Hematopoietic multipotent progenitor cell treated with erythropoietin and hydrocortisone succinate and interleukin-3 and kit ligand, for 8 days (in vitro differentiated cells): ENCODE measurements at regions not wholly inside any gene's neighbourhood (a gene's known extent, or its start where the extent isn't known, plus 50 kb on each side); places are given as distances from the start of the nearest gene placed in this dataset.
"Not testable (repeated sequence)": the region's sequence is repeated elsewhere in the genome, so short reads cannot be mapped to it uniquely, and the experiment has no call there.

Experiments
- DNase-seq: peaks from one replicate; pipeline ENCODE4 v3.0.0-alpha.2; 2015

GRCh38 chr7:13633857-13634256 lies 355.6 kb downstream of the ETV1 start:
- DNase-seq, result no peak

DNA sequence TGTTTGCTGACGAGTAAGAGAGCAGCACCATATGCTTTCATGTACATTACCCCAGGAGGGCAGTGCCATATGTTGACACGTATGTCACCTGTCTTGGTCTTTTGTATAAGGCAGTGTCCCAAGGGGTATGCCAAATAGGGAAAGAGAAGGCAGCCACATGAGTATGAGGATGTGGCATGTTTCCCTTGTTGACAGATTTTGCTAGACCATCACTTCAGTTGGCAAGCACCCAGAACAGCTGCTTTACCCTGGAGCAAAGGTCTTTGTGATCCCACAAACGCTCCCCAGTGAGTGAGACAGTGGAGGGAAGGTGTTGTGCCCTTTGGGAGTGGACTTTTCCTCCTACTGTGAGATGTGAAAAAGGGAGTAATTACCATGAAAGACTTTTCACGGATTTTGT lies 350.1 kb downstream of the ETV1 start:
- no peak for DNase-seq

GRCh38 chr7:13641714-13642113 lies 347.8 kb downstream of the ETV1 start:
- no peak for DNase-seq

- DNase-seq, result no peak
Observed at GRCh38 chr7:13651167-13651566, 338.3 kb downstream of the ETV1 start.

GRCh38 chr7:13656330-13656729 lies 333.1 kb downstream of the ETV1 start:
- DNase-seq, result no peak

GRCh38 chr7:13673290-13673689 lies 316.2 kb downstream of the ETV1 start:
- DNase-seq, result no peak

DNA sequence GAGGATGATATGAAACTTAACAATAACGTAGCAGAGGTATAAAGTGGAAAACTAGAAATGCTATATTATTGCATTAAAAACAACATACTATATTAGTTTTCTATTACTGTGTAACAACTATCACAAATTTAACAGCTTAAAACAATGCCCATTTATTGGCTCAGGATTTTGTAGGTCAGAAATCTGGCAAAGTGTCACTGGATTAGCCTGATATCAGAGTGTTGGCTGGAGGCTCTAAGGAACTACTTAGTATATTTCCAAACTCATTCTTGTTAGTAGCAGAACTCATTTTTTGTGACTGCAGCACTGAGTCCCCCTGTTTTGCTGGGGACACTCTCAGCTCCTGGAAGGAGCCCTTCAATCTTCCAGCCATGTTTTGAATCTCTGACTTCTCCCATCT lies 306.8 kb downstream of the ETV1 start:
- DNase-seq, result no peak

DNA sequence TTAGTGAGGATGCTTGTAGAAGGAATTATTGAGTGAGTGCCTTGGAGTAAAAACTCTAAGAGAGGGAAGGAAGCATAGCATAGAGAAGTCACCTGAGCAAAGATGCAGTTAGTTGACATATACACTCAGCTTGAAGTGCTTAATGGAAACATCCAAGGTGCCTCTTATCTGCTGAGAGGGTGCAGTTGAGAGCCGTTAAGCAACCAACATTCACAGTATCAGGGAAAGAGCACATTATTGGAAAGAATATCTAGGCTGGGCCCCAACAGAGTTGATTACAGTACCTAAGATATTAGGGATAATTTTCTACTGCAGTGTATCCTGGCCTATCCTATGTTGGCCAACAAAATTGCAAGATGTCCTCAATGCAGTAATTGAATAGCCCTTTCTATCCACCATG lies 302.0 kb downstream of the ETV1 start:
- no peak for DNase-seq

- no peak for DNase-seq
Observed at GRCh38 chr7:13692548-13692947, 296.9 kb downstream of the ETV1 start.

- DNase-seq, result no peak
Observed at GRCh38 chr7:13702251-13702650, 287.2 kb downstream of the ETV1 start.

DNA sequence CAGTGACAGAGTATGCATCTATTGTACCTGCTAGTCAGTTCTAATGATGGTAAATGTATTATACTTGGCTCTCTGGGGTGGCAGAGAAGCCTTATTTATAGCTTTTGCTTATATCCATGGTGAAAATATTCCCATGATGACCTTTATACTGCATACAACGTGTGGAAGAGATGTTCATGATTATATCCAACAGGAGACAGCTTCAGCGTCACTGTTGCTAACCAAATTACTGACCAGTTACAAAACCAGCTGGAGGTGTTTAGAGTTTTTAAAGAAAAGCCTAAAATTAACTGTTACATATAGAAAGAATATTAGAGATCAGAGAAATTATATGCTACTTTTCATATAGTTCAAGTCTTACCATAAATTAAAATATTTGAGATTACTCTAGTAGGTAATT lies 280.8 kb downstream of the ETV1 start:
- DNase-seq, result no peak

DNA sequence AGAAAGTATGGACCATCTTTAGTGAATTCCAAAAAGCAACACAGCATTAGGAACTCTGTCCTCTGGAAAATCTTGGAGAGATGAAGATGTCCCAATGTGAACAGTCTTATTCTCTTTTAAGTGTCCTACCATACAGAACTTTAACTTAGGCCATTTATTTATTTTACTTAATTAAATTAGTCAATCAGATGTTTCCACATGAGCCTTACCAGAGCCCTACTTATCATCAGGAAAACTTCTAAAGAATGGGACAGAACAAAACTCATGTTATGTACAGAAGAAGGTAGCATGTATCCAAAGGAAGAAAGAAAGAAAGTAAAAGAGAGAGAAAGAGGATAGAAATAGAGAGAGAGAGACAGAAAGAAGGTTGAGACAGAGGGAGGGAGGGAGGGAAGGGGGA lies 276.4 kb downstream of the ETV1 start:
- DNase-seq, result no peak

DNA sequence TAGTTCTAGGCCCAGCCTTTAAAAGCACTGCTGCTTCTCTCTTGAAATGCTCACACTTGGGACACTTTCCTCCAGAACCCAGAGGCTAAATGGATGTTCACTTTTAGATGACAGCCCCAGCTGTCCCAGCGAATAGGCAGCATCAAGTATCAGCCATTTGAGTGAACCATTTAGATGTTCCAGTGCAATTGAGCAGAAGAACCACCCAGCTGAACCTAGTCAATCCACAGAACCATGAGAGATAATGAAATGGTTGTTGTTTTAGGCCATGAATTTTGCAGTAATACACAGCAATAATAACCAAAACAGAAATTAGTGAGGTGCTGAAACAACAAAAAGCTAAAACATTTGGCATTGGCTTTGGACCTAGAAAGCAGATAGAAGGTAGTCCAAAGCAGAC lies 273.9 kb downstream of the ETV1 start:
- no peak for DNase-seq

DNA sequence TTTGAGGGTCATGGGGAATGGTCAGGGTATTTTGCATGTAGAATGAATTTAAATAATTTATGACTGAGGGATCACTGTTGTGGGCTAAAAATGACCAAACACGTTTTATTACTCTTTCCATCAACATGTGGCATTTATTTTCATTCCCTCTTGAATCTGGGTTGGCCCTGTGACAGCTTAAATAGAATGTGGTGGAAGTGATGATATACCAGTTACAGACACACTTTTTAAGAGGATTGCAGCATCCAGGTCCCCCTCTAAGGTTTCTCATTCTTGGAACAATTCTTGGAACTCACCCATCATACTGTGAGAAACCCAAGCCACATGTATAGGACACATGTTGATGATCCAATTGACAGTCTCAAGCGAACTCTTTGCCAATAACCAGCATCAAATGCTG lies 272.4 kb downstream of the ETV1 start:
- no peak for DNase-seq

DNA sequence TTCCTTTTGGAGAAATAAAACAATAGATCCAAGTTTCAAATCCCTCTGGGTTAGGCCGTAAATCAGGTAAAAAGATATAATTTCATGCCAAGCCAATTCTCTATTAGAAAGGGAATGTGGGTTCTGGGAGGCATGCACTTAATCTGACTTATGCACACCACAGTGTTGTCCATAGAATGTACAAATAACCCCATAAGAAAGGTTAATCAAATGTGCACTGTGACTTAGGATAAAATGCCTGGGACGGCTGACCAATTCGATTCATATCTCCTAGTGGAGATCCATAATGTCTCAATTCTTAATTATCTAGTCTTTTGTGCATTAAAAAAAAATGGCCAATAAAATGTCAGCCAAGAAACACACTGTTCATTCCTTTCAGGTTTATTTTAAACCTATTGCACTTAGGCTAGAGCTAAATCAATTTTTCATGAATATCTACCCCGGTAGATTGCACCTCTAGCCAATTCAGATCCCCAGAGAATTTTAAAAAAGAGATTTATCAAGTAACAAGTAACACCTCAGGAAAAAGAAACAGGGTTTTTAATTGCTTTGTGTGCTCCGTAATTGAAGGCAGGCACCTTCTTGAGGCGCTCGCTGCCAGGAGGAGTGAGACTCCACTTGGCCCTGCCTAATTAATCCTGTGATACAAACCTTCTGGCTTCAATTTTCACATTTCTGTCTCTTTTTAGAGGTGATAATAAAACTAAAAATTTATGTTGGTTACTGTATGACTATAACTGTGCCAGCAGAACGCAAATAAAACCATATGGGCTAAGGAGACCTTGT lies 265.1 kb downstream of the ETV1 start:
- no peak for DNase-seq

DNA sequence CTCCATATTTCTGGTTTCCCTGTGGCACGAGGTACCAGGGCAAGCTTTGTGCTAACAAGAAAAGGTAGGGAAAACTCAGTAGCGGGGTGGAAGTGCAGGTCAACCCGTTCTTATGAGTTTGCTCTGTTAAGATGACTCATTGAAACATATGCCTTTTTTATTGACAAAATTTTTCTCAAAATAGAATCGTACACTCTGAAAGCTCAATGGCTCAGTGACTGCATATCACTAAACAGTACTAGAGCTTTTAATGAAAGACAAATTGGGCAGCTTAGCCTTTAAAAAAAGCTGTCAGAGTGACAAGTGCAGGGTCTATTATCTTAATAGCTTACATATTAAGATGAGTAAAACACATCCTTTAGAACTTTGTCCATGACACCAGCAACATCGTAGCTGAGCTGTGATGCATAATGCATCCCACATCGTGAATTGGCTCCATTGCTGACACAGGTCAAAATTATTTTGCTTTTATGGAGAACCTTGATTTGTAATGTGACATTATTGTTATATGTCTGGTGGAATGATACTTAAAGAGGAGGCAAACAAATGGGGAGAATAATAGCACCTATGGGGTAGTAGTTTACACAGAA lies 264.4 kb downstream of the ETV1 start:
- no peak for DNase-seq

DNA sequence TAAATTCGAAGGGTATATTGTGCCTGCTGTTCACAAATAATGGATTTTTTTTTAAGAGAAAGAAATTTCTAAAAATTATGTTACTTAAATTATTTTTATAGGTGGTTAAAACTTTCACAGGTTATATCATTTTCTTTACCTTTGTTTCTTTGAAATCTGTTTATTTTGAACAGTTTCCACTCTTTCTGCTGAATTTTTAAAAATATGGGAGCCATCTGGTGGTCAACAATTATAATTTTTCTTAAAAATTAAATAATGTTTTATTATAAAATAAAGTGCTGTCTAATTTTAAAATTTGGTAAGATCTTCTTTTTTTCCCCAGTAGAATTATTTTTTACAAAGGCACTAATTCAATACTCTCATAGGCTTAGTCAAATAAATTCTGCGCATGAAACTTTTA lies 263.9 kb downstream of the ETV1 start:
- no peak for DNase-seq

DNA sequence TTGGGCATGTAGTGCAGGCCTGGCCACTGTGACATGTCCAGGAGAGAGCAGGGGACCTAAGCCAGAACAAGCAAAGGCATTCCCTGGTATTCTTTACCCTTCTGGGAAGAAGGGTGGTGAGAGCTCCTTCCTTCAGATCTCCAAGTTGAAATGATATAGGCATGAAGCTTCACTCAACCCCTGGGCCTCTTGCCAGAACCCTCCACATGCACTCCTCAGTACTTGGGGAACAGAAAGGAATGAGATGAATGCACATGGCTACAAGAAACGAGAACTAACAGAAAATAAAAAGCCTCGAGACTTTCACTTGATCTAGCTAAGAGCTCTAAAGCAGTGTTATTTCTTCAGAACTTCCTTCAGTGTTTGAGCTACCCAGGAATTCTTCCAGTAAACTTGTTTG lies 262.2 kb downstream of the ETV1 start:
- DNase-seq, result no peak

- no peak for DNase-seq
Observed at GRCh38 chr7:13727751-13728150, 261.7 kb downstream of the ETV1 start.

- not testable (repeated sequence) for DNase-seq
Observed at GRCh38 chr7:13728430-13728829, 261.0 kb downstream of the ETV1 start.

DNA sequence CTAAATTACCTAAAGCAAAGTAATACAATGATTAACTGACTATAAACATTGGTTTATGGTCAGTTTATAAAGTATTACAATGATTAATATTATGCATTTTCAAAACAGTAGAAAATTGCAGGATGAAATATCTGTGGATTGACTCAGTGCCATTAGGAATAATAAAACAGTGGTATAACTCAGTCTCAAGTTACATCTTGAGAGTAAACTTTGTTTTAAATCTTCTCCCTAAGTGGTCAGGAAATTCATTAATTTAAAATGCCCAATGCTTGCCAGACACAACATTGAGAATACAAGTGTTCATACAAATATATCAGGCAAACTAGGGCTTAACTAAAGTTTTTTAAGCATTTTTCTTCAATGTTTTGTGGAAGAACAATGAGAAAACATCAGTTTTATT lies 257.8 kb downstream of the ETV1 start:
- DNase-seq, result no peak

- no peak for DNase-seq
Observed at GRCh38 chr7:13737563-13737962, 251.9 kb downstream of the ETV1 start.

DNA sequence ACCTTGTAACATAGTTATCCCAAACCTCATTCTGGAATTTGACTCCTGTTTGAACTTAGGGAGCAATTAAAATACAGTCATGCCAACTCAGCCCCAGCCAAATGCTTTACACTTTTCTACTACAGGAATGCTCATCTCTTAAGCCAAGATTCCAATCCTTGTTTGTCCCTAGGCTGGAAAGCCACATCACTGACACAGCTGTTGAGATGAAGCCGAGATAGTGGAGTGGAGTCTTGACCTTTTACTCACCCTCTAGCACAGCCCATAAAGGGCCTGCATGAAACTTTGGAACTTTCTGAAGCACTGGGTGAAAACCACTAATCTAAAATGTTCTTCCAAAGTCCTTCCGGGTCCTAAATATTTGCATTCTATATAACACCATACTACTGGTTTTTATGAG lies 247.3 kb downstream of the ETV1 start:
- DNase-seq, result no peak

- peak; percentile 18 for DNase-seq
Observed at GRCh38 chr7:13742811-13743210, 246.7 kb downstream of the ETV1 start.

- DNase-seq, result no peak
Observed at GRCh38 chr7:13743226-13743625, 246.2 kb downstream of the ETV1 start.
